Naive thymus-derived CD4-positive, alpha-beta T cell (primary cell): ENCODE measurements at regions not wholly inside any gene's neighbourhood (a gene's known extent, or its start where the extent isn't known, plus 50 kb on each side); places are given as distances from the start of the nearest gene placed in this dataset.

Source experiments
- ATAC-seq: fragments of 150-1000 bp; cut with Tn5 transposase; 2 replicates; pipeline ENCODE4 v1.10.0; 2021; ENCODE audit warnings: mild to moderate bottlenecking, moderate library complexity
- CTCF ChIA-PET: fragments of 350-600 bp; sonication (Branson Sonifier 250); formaldehyde crosslinking; loops from one replicate; lab custom pipeline; 2021; ENCODE audit warnings: antibody characterized with exemption; lab: Charles Lee
- POLR2A ChIA-PET: fragments of 350-600 bp; sonication (Branson Sonifier 250); formaldehyde crosslinking; loops from one replicate; lab custom pipeline; 2021; ENCODE audit warnings: antibody characterized with exemption, inconsistent platforms; lab: Charles Lee
- DNase-seq, 9 donors: peaks; one replicate each; pipeline versions ENCODE4 v3.0.0 to v3.0.0-alpha.2; 2020 to 2022; ENCODE audit warnings: mixed read lengths in 1 of 9
- H3K27ac ChIP-seq: one replicate; pipeline ENCODE4 v1.7.0; 2013; ENCODE audit warnings: mild to moderate bottlenecking, low read depth, low read length, moderate library complexity
- H3K27me3 ChIP-seq, 2 donors: one replicate each; pipeline ENCODE4 v1.7.0; 2013; ENCODE audit warnings: low read length in 2 of 2, mild to moderate bottlenecking in 2 of 2, moderate library complexity in 2 of 2; ENCODE audit not compliant: control insufficient read depth in 2 of 2, insufficient read depth in 2 of 2
- H3K36me3 ChIP-seq, 3 experiments: 1 replicate in 2 of 3; 2 replicates in 1 of 3; pipeline ENCODE4 v1.7.0; 2013; ENCODE audit warnings: low read length in 3 of 3, mild to moderate bottlenecking in 3 of 3, moderate library complexity in 1 of 3; ENCODE audit not compliant: insufficient read depth in 3 of 3, control insufficient read depth in 2 of 3
- H3K4me1 ChIP-seq, 2 donors: one replicate each; pipeline ENCODE4 v1.7.0; 2013; ENCODE audit warnings: low read length in 2 of 2, mild to moderate bottlenecking in 2 of 2, moderate library complexity in 1 of 2; ENCODE audit not compliant: control insufficient read depth in 2 of 2, insufficient read depth in 2 of 2
- H3K4me3 ChIP-seq: 2 replicates; pipeline ENCODE4 v1.7.0; 2013; ENCODE audit warnings: mild to moderate bottlenecking, low read length
- H3K9me3 ChIP-seq, 3 experiments: 1 replicate in 2 of 3; 2 replicates in 1 of 3; pipeline ENCODE4 v1.7.0; 2013; ENCODE audit warnings: low read length in 3 of 3; ENCODE audit not compliant: control insufficient read depth in 2 of 3
- H3K27ac Mint-ChIP-seq, 9 donors: one replicate each; pipeline ENCODE4 v1.8.0; 2020 to 2022; ENCODE audit warnings: mixed read lengths in 9 of 9, mild to moderate bottlenecking in 8 of 9, moderate library complexity in 5 of 9, inconsistent platforms in 2 of 9
- H3K27me3 Mint-ChIP-seq, 5 donors: one replicate each; pipeline ENCODE4 v1.8.0; 2021 to 2022; ENCODE audit warnings: mixed read lengths in 5 of 5, mild to moderate bottlenecking in 1 of 5
- H3K36me3 Mint-ChIP-seq, 5 donors: one replicate each; pipeline ENCODE4 v1.8.0; 2020 to 2022; ENCODE audit warnings: mixed read lengths in 5 of 5, mild to moderate bottlenecking in 3 of 5, inconsistent platforms in 1 of 5
- H3K4me1 Mint-ChIP-seq, 7 donors: one replicate each; pipeline ENCODE4 v1.8.0; 2020 to 2022; ENCODE audit warnings: mixed read lengths in 7 of 7, mild to moderate bottlenecking in 3 of 7, inconsistent platforms in 1 of 7
- H3K4me3 Mint-ChIP-seq, 10 donors: one replicate each; pipeline ENCODE4 v1.8.0; 2020 to 2022; ENCODE audit warnings: mild to moderate bottlenecking in 10 of 10, mixed read lengths in 10 of 10, moderate library complexity in 6 of 10, inconsistent platforms in 2 of 10
- H3K9me3 Mint-ChIP-seq, 11 donors: one replicate each; pipeline ENCODE4 v1.8.0; 2020 to 2022; ENCODE audit warnings: mixed read lengths in 11 of 11, mild to moderate bottlenecking in 4 of 11, inconsistent platforms in 1 of 11, moderate library complexity in 1 of 11
- intact Hi-C, 2 donors: fragments of 100-400 bp; cut with micrococcal nuclease; formaldehyde crosslinking; loops; one replicate each; pipeline ENCODE4 v1.15.1; 2023

- Histone ChIP-seq H3K4me1 (peaks cover 22 to 29% of the 10 kb centered on the region in 2 donors), H3K36me3 (no peaks in the 10 kb centered on the region), H3K9me3 (no peaks in the 10 kb centered on the region), H3K27ac (peak overlapping the region; percentile 66), H3K27me3 (no peaks in the 10 kb centered on the region), H3K4me3 (no peak overlapping the region)
- no peak overlapping the region for H3K27ac Mint-ChIP-seq
- H3K36me3 Mint-ChIP-seq, result peaks cover 0 to 6% (median 3%) of the 10 kb centered on the region in 5 donors
- peaks cover 2 to 11% (median 4%) of the 10 kb centered on the region in 11 donors for H3K9me3 Mint-ChIP-seq
- intact Hi-C loops, result loop anchor here (1.0 to 5.0 kb wide), 8 partner anchors 23 to 775 kb away; partner anchors contain the start of genes C21orf58 (in 1 of the 2), PCBP3 (in 1 of the 2), PCNT (in 1 of the 2) and POFUT2 (in 1 of the 2)
- DNase-seq (peak in 8 of 9 donors; percentile 47 to 95 (median 84)), ATAC-seq (peak; percentile 81)
- peaks cover 9 to 36% (median 16%) of the 10 kb centered on the region in 7 donors for H3K4me1 Mint-ChIP-seq
- peak overlapping the region in 1 of 10 donors; percentile 3 for H3K4me3 Mint-ChIP-seq
- POLR2A ChIA-PET, result interaction anchor here (1.1 kb wide), 1 partner anchor 25 kb away, joined by 4 read pairs; no protein-coding TSS in a partner anchor
- CTCF ChIA-PET, result interaction anchor here (0.6 to 0.8 kb wide), 3 partner anchors 77 to 232 kb away, joined by 3 to 4 read pairs (median 3); no protein-coding TSS in a partner anchor
- peaks cover 0 to 16% (median 6%) of the 10 kb centered on the region in 5 donors for H3K27me3 Mint-ChIP-seq
Measured at GRCh38 chr21:45592208-45592619, 50.0 kb upstream of the SLC19A1 start.

GRCh38 chr21:45592626-45593134, 50.4 kb upstream of the SLC19A1 start:
- intact Hi-C loops, result loop anchor here (1.0 to 5.0 kb wide), 8 partner anchors 23 to 776 kb away; partner anchors contain the start of genes C21orf58 (in 1 of the 2), PCBP3 (in 1 of the 2), PCNT (in 1 of the 2) and POFUT2 (in 1 of the 2)
- POLR2A ChIA-PET, result interaction anchor here (1.1 kb wide), 1 partner anchor 24 kb away, joined by 4 read pairs; no protein-coding TSS in a partner anchor
- peak overlapping the region; percentile 66 for H3K27ac ChIP-seq

GRCh38 chr21:45593162-45594022, 50.1 kb upstream of the PCBP3 start:
- intact Hi-C loops, result loop anchor here (2.0 to 5.0 kb wide), 5 partner anchors 174 to 777 kb away; partner anchors contain the start of genes C21orf58 (in 1 of the 2), PCNT (in 1 of the 2), POFUT2 (in 1 of the 2) and PTTG1IP (in 1 of the 2)
- Histone ChIP-seq H3K27ac (peak overlapping the region; percentile 66), H3K36me3 (no peaks in the 10 kb centered on the region), H3K4me3 (no peak overlapping the region), H3K4me1 (peaks cover 22 to 29% of the 10 kb centered on the region in 2 donors), H3K9me3 (no peaks in the 10 kb centered on the region), H3K27me3 (no peaks in the 10 kb centered on the region)
- CTCF ChIA-PET, result no interaction called here
- H3K27ac Mint-ChIP-seq, result peak overlapping the region in 2 of 9 donors; percentile 13 to 69
- peaks cover 0 to 9% (median 5%) of the 10 kb centered on the region in 5 donors for H3K27me3 Mint-ChIP-seq
- H3K36me3 Mint-ChIP-seq, result peaks cover 0 to 5% (median 0%) of the 10 kb centered on the region in 5 donors
- ATAC-seq, result no peak
- DNase-seq, result no peak
- peak overlapping the region in 1 of 10 donors; percentile 43 for H3K4me3 Mint-ChIP-seq
- peaks cover 11 to 36% (median 16%) of the 10 kb centered on the region in 7 donors for H3K4me1 Mint-ChIP-seq
- POLR2A ChIA-PET, result no interaction called here
- peaks cover 0 to 3% (median 0%) of the 10 kb centered on the region in 11 donors for H3K9me3 Mint-ChIP-seq

More at GRCh38 chr21:45592626-45593134, 50.4 kb upstream of the SLC19A1 start:
- no peak for ATAC-seq
- no peak overlapping the region for H3K4me3 ChIP-seq
- H3K36me3 Mint-ChIP-seq, result peaks cover 0 to 5% (median 0%) of the 10 kb centered on the region in 5 donors
- no peak for DNase-seq
- H3K4me1 ChIP-seq, result peaks cover 22 to 29% of the 10 kb centered on the region in 2 donors
- no peaks in the 10 kb centered on the region for H3K9me3 ChIP-seq
- H3K9me3 Mint-ChIP-seq, result peaks cover 0 to 9% (median under 1%) of the 10 kb centered on the region in 11 donors
- no peak overlapping the region for H3K27ac Mint-ChIP-seq
- H3K36me3 ChIP-seq, result no peaks in the 10 kb centered on the region
- H3K4me3 Mint-ChIP-seq, result no peak overlapping the region
- CTCF ChIA-PET, result interaction anchor here (0.6 to 0.8 kb wide), 3 partner anchors 78 to 232 kb away, joined by 3 to 4 read pairs (median 3); no protein-coding TSS in a partner anchor
- peaks cover 0 to 16% (median 6%) of the 10 kb centered on the region in 5 donors for H3K27me3 Mint-ChIP-seq
- H3K4me1 Mint-ChIP-seq, result peaks cover 9 to 36% (median 16%) of the 10 kb centered on the region in 7 donors
- H3K27me3 ChIP-seq, result no peaks in the 10 kb centered on the region
